Testis (tissue), 2 donors: ENCODE measurements at regions not wholly inside any gene's neighbourhood (a gene's known extent, or its start where the extent isn't known, plus 50 kb on each side); places are given as distances from the start of the nearest gene placed in this dataset.

ENCODE experiments used
- POLR2A ChIP-seq: fragments of 450-650 bp; IDR thresholded peaks from one replicate; pipeline ENCODE4 v1.6.1; 2017; ENCODE audit warnings: antibody characterized with exemption, mild to moderate bottlenecking, moderate library complexity
- TF ChIP-seq, protein P1 (sequence below), 3 experiments: fragments of 450-650 bp in 2 of 3; fragments of 200-600 bp in 1 of 3; sonication (generic) in 1 of 3; IDR thresholded peaks; one replicate each; pipeline ENCODE4 v1.5.1; 2016 to 2019; ENCODE audit warnings: antibody characterized with exemption in 3 of 3, mild to moderate bottlenecking in 2 of 3, moderate library complexity in 1 of 3

DNA sequence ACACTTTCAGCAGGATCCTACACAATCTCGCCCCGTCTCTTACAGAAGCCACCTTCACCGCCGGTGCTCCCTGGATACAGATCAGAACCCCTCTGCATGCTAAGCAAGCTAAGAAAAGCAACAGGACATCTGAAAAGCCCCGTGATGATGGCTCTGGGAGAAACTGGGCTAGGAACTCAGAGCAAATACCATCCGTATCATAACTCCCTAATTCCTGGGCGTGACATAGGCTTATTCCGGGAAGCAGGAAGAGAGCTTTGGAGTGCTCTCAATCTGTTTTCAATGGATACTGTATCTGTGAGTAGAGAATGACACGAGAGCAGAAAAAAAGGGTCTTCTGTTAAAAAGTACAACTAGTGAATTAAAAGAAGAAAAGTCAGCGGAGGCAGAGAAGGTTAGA, 121.6 kb downstream of the SPP2 start:
- TF ChIP-seq, protein P1, sequence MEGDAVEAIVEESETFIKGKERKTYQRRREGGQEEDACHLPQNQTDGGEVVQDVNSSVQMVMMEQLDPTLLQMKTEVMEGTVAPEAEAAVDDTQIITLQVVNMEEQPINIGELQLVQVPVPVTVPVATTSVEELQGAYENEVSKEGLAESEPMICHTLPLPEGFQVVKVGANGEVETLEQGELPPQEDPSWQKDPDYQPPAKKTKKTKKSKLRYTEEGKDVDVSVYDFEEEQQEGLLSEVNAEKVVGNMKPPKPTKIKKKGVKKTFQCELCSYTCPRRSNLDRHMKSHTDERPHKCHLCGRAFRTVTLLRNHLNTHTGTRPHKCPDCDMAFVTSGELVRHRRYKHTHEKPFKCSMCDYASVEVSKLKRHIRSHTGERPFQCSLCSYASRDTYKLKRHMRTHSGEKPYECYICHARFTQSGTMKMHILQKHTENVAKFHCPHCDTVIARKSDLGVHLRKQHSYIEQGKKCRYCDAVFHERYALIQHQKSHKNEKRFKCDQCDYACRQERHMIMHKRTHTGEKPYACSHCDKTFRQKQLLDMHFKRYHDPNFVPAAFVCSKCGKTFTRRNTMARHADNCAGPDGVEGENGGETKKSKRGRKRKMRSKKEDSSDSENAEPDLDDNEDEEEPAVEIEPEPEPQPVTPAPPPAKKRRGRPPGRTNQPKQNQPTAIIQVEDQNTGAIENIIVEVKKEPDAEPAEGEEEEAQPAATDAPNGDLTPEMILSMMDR (IDR thresholded peaks at IDR 0.05) = no peak
- TF ChIP-seq POLR2A = no peak
